Gastrocnemius medialis (tissue), 4 donors: ENCODE measurements at regions not wholly inside any gene's neighbourhood (a gene's known extent, or its start where the extent isn't known, plus 50 kb on each side); places are given as distances from the start of the nearest gene placed in this dataset.

Source experiments
- ATAC-seq, 2 donors: fragments of 150-250 bp; one replicate each; pipeline ENCODE4 v1.9.1; 2016
- DNase-seq, 2 donors: peaks; one replicate each; pipeline ENCODE4 v3.0.0-alpha.2; 2019
- H3K27ac ChIP-seq, 4 donors: fragments of 200-600 bp; sonication (generic); 1 replicate in 1 of 4; 2 replicates in 3 of 4; pipeline ENCODE4 v1.5.1; 2016 to 2018; ENCODE audit warnings: mild to moderate bottlenecking in 2 of 4, moderate library complexity in 1 of 4
- H3K27me3 ChIP-seq, 3 donors: fragments of 200-600 bp; sonication (generic) in 2 of 3; 1 replicate in 1 of 3; 2 replicates in 2 of 3; pipeline versions ENCODE4 v1.5.1 to v1.6.0; 2016 to 2019; ENCODE audit warnings: mild to moderate bottlenecking in 1 of 3, moderate library complexity in 1 of 3
- H3K36me3 ChIP-seq, 2 donors: fragments of 200-600 bp; sonication (generic) in 1 of 2; one replicate each; pipeline ENCODE4 v1.5.1; 2017 to 2018
- H3K4me1 ChIP-seq, 2 donors: fragments of 200-600 bp; sonication (generic) in 1 of 2; one replicate each; pipeline ENCODE4 v1.5.1; 2016 to 2017; ENCODE audit warnings: mild to moderate bottlenecking in 2 of 2
- H3K4me3 ChIP-seq, 4 donors: fragments of 200-600 bp; sonication (generic) in 3 of 4; 1 replicate in 1 of 4; 2 replicates in 3 of 4; pipeline ENCODE4 v1.5.1; 2016 to 2019; ENCODE audit warnings: mild to moderate bottlenecking in 2 of 4
- H3K9me3 ChIP-seq, 3 donors: fragments of 200-600 bp; sonication (generic) in 2 of 3; 1 replicate in 1 of 3; 2 replicates in 2 of 3; pipeline ENCODE4 v1.5.1; 2016 to 2019
- POLR2A ChIP-seq, 2 donors: fragments of 450-650 bp; IDR thresholded peaks; one replicate each; pipeline ENCODE4 v1.6.1; 2017; ENCODE audit warnings: antibody characterized with exemption in 2 of 2, mild to moderate bottlenecking in 2 of 2, moderate library complexity in 2 of 2
- in situ Hi-C, 4 donors: fragments of 200-750 bp; cut with MboI; loops; one replicate each; pipeline versions ENCODE4 v1.15.0 to v1.8.0; 2017; ENCODE audit warnings: low sequenced_read_pairs in 4 of 4
- intact Hi-C: fragments of 100-400 bp; cut with DNase I; formaldehyde crosslinking; loops from one replicate; pipeline ENCODE4 v1.15.1; 2023; ENCODE audit warnings: low total_unique reads
- TF ChIP-seq, protein P1 (sequence below), 5 experiments: fragments of 450-650 bp in 3 of 5; fragments of 200-600 bp in 2 of 5; sonication (generic) in 2 of 5; IDR thresholded peaks in 4 of 5; conservative IDR thresholded peaks in 1 of 5; 1 replicate in 4 of 5; 2 replicates in 1 of 5; pipeline ENCODE4 v1.5.1; 2016 to 2019; ENCODE audit warnings: antibody characterized with exemption in 5 of 5, mild to moderate bottlenecking in 3 of 5, moderate library complexity in 3 of 5

DNA sequence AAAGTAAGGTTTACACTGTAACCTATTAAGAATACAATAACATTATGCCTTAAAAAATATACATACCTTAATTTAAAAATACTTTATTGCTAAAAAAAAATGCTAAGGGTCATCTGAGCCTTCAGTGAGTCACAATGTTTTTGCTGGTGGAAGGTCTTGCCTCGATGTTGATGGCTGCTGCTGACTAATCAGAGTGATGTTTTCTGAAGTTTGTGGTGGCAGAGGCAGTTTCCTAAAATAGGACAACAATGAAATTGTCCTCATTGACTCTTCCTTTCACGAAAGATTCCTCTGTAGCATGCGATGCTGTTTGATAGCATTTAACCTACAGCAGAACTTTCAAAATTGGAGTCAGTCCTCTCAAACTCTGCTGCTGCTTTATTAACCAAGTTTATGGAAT is 97.6 kb downstream of the FAT3 start:
- DNase-seq: no peak
- in situ Hi-C loops: no loop called here
- ATAC-seq: no peak
- Histone ChIP-seq H3K27ac (no peak overlapping the region), H3K27me3 (no peaks in the 10 kb centered on the region), H3K4me3 (no peak overlapping the region), H3K36me3 (no peaks in the 10 kb centered on the region), H3K4me1 (no peaks in the 10 kb centered on the region), H3K9me3 (no peaks in the 10 kb centered on the region)
- no peak for TF ChIP-seq POLR2A (IDR thresholded peaks at IDR 0.05)
- TF ChIP-seq, protein P1, sequence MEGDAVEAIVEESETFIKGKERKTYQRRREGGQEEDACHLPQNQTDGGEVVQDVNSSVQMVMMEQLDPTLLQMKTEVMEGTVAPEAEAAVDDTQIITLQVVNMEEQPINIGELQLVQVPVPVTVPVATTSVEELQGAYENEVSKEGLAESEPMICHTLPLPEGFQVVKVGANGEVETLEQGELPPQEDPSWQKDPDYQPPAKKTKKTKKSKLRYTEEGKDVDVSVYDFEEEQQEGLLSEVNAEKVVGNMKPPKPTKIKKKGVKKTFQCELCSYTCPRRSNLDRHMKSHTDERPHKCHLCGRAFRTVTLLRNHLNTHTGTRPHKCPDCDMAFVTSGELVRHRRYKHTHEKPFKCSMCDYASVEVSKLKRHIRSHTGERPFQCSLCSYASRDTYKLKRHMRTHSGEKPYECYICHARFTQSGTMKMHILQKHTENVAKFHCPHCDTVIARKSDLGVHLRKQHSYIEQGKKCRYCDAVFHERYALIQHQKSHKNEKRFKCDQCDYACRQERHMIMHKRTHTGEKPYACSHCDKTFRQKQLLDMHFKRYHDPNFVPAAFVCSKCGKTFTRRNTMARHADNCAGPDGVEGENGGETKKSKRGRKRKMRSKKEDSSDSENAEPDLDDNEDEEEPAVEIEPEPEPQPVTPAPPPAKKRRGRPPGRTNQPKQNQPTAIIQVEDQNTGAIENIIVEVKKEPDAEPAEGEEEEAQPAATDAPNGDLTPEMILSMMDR (IDR thresholded peaks at IDR 0.05 in 4 of 5, conservative IDR thresholded peaks at IDR 0.05 in 1 of 5): no peak
- intact Hi-C loops: no loop called here

DNA sequence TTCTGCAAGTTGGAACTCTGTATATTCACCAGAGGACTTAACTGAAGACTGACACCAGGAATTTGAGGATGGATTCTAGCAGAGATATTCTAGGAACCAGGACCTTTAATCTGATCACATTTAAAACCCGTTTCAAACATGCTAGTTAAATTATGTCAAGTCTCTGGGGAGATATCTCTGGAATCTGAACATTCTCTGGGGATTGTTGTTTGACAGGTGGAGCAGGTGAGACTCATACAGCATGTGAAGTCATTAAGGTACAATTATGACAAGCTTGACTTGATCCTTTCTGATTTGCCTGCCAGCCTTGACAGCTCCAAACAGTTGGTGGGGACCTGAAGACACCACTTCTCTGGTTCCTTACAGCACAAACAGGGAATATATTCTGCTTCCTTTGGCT is 100.3 kb downstream of the FAT3 start:
- H3K4me3 ChIP-seq: no peak overlapping the region
- in situ Hi-C loops (no loop called here), intact Hi-C loops (no loop called here)
- no peak for ATAC-seq
- no peaks in the 10 kb centered on the region for H3K27me3 ChIP-seq
- no peak overlapping the region for H3K27ac ChIP-seq
- no peak for DNase-seq
- no peaks in the 10 kb centered on the region for H3K36me3 ChIP-seq
- no peaks in the 10 kb centered on the region for H3K4me1 ChIP-seq
- no peaks in the 10 kb centered on the region for H3K9me3 ChIP-seq
- no peak for TF ChIP-seq POLR2A (IDR thresholded peaks at IDR 0.05)
- TF ChIP-seq, protein P1 (IDR thresholded peaks at IDR 0.05 in 4 of 5, conservative IDR thresholded peaks at IDR 0.05 in 1 of 5): no peak

DNA sequence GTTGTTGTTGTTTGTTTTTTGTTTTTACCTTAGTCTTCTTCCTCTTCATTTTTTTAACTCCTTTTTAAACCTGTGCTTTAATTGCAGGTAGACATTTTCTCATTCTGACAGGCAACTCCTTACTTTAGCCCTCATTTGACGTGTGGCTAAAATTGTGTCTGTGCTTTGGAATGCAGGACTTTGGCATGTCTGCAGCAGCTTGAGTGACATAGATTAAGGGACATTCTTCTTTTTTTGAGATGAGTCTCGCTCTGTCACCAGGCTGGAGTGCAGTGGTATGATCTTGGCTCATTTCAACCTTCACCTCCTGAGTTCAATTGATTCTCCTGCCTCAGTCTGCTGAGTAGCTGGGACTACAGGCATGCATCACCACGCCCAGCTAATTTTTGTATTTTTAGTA is 100.8 kb downstream of the FAT3 start:
- in situ Hi-C loops (no loop called here), intact Hi-C loops (no loop called here)
- no peak for TF ChIP-seq POLR2A (IDR thresholded peaks at IDR 0.05)
- TF ChIP-seq, protein P1 (IDR thresholded peaks at IDR 0.05 in 4 of 5, conservative IDR thresholded peaks at IDR 0.05 in 1 of 5): no peak

DNA sequence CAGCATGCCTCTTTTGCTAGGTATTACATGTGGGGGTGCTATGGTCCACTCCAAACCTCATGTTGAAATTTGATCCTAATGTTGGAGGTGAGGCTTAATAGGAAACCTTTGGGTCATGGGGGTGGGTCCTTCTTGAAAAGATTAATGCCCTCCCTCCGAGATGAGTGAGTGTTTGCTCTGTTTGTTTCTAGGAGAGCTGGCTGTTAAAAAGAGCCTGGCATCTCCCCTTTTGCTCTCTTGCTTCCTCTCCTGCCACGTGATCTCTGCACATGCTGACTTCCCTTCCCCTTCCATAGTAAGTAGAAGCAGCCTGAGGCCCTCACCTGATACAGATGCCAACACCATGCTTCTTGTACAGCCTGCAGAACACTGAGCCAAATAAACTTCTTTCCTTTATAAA is 104.5 kb downstream of the FAT3 start:
- in situ Hi-C loops: no loop called here
- H3K4me1 ChIP-seq: no peaks in the 10 kb centered on the region
- no peak for TF ChIP-seq POLR2A (IDR thresholded peaks at IDR 0.05)
- TF ChIP-seq, protein P1 (IDR thresholded peaks at IDR 0.05 in 4 of 5, conservative IDR thresholded peaks at IDR 0.05 in 1 of 5): no peak
- H3K27me3 ChIP-seq: no peaks in the 10 kb centered on the region
- H3K36me3 ChIP-seq: no peaks in the 10 kb centered on the region
- H3K27ac ChIP-seq: no peak overlapping the region
- intact Hi-C loops: no loop called here
- no peaks in the 10 kb centered on the region for H3K9me3 ChIP-seq
- H3K4me3 ChIP-seq: no peak overlapping the region
- ATAC-seq (no peak), DNase-seq (no peak)

More for the DNA sequence above, 100.8 kb downstream of the FAT3 start:
- Histone ChIP-seq H3K36me3 (no peaks in the 10 kb centered on the region), H3K4me3 (no peak overlapping the region), H3K4me1 (no peaks in the 10 kb centered on the region), H3K27me3 (no peaks in the 10 kb centered on the region), H3K9me3 (no peaks in the 10 kb centered on the region), H3K27ac (no peak overlapping the region)
- DNase-seq (no peak), ATAC-seq (no peak)

DNA sequence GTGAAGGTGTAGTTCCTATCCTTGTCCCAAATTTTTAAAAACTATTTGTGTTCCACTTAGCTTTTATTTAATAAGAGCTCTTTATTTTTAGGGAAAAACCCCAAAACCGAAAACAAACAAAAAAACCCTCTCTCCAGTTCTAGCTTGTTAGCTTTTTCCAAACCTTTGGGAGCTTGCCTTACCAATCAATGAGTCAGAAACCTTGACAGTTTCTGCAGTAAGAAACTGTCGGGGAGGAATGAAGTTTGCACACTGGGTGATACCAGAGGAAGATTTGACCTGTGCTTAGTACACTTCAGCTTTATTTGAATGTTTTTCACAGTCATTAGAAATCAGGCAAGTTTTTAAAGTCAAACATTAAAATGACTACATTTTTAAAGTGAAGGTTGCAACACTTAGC is 105.0 kb downstream of the FAT3 start:
- no peak overlapping the region for H3K27ac ChIP-seq
- in situ Hi-C loops: no loop called here
- H3K36me3 ChIP-seq: no peaks in the 10 kb centered on the region
- H3K9me3 ChIP-seq: no peaks in the 10 kb centered on the region
- DNase-seq: no peak
- intact Hi-C loops: no loop called here
- ATAC-seq: no peak
- H3K4me3 ChIP-seq: no peak overlapping the region
- TF ChIP-seq, protein P1 (IDR thresholded peaks at IDR 0.05 in 4 of 5, conservative IDR thresholded peaks at IDR 0.05 in 1 of 5): no peak
- TF ChIP-seq POLR2A (IDR thresholded peaks at IDR 0.05): no peak
- H3K27me3 ChIP-seq: no peaks in the 10 kb centered on the region
- H3K4me1 ChIP-seq: no peaks in the 10 kb centered on the region
